ENCODE measurements at regions not wholly inside any gene's neighbourhood (a gene's known extent, or its start where the extent isn't known, plus 50 kb on each side); places are given as distances from the start of the nearest gene placed in this dataset.

- no peak for FAIRE-seq
Observed at GRCh38 chr2:14513903-14514302, 118.6 kb upstream of the LRATD1 start.

- no peak for FAIRE-seq
Observed at GRCh38 chr2:14516844-14517243, 115.7 kb upstream of the LRATD1 start.

GRCh38 chr2:14517731-14518130, 114.8 kb upstream of the LRATD1 start:
- no peak for FAIRE-seq

GRCh38 chr2:14520385-14520945, 112.1 kb upstream of the LRATD1 start:
- no peak for FAIRE-seq

DNA sequence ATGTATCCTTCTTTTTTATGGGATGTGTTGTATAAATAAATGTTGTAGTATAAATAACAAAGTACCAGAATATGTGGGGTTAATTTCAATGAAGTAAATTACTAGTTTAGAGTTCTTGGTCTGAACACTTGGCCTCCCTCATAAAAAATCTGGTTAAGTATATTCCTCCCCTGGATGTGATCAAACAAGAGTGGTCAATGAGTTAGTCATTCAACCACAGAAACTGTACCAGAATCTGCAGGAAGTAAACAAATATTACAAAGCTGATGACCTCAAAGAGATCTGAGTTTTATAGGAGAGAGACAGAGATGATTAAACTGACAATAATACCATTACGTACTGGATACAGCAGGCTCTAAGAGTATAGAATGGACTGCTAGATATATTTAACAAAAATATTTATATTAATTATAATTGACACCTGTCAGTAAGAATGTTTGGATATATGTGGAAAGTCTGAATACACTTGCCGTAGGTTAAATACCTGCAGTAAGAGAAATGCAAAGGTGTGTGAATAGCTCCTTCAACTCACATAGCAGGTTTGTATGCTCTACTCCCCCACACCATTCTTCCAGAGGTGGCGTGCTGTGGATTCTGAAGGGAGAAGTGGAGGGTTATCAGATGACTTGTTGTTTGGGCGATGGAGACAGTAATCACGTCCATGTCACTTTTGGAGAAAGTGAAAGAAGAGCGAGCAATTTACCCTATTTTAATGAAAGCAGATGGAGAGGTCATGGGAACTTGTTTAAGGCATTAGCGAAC, 108.3 kb upstream of the LRATD1 start:
- FAIRE-seq: no peak

GRCh38 chr2:14524803-14525080, 107.8 kb upstream of the LRATD1 start:
- FAIRE-seq: no peak

GRCh38 chr2:14530506-14530905, 102.0 kb upstream of the LRATD1 start:
- FAIRE-seq: no peak

DNA sequence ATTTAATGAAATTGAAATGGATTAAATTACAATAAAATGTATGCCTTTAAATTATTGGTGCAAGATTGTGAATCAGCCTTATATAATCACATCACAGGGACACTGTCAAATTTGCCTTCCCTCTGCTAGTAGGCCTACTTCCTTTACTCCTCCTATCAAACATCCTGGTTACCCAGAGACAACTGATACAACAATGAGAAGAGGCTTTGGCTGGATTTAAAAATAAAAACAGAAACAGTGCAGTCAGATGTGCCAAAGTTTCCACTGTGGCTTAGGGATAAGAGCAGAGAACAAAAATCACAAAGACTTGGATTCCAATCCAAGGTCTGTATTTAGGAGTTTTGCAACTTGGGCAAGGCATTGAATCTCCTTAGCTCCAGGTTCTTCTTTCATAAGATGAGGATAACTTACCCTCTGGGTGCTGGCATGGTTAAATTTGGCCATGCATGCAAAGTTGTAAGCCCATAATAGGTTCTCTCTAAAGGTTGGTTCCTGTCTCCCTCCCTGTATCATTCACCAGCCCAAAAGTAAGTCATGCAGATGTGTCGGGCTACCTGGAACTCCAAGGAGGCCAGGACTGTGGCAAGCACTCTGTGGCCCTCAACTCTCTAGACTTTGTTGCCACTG, 99.3 kb upstream of the LRATD1 start:
- no peak for FAIRE-seq

- no peak for FAIRE-seq
Observed at GRCh38 chr2:14535156-14535555, 97.4 kb upstream of the LRATD1 start.

DNA sequence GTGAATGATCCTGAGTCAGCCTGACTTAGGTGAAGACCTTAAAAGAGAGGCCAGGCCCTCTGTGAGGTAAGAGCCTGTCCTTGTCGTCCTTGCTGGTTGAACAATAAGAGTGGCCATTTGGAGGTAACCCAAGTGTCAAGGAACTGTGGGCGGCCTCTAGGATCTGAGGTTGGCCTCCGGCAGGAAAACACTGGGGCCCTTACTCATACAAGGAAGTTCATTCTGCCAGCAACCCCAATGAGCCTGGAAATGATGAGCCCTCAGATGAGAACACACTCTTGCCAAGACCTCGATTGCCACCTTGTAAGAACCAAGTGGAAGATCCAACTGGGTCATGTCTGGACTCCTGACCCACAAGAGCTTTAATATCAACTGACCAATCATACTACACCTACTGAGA, 95.5 kb upstream of the LRATD1 start:
- no peak for FAIRE-seq

DNA sequence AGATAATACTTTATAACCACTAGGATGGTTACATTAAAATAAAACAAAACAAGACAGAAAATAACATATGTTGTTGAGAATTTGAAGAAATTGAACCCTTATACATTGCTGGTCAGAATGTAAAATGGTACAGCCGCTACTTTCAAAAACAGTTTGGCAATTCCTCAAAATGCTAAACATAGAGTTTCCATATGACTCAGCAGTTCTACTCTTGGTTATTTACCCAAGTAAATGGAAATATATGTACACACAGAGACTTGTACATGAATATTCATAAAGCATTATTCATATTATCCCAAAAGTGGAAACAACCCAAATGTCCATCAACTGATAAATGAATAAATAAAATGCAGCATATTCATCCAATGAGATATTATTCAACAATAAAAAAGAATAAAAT, 92.5 kb upstream of the LRATD1 start:
- no peak for FAIRE-seq

- no peak for FAIRE-seq
Observed at GRCh38 chr2:14543284-14543683, 89.2 kb upstream of the LRATD1 start.

GRCh38 chr2:14544247-14544646, 88.3 kb upstream of the LRATD1 start:
- no peak for FAIRE-seq

- FAIRE-seq: no peak
Observed at GRCh38 chr2:14547830-14548229, 84.7 kb upstream of the LRATD1 start.

- no peak for FAIRE-seq
Observed at GRCh38 chr2:14550658-14551057, 81.9 kb upstream of the LRATD1 start.

GRCh38 chr2:14551069-14551468, 81.4 kb upstream of the LRATD1 start:
- no peak for FAIRE-seq

DNA sequence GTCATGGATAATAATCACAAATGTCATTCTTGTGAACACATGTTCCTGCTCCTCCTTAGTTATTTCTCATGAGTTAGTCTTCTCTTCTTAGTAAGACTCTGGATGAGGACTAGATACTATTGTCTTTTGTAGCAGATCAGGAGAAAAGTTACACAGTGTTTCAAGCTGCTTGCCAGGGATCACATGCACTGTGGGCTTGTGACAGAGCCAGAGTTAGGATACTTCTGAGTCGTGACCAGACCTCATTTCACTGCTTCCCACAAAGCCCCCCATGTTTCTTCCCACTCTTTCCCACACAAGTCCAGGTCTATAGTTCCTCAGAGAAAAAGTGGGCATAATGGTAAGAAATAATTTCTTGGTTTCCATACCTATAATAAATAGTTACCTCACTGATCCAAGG, 80.2 kb upstream of the LRATD1 start:
- no peak for FAIRE-seq

DNA sequence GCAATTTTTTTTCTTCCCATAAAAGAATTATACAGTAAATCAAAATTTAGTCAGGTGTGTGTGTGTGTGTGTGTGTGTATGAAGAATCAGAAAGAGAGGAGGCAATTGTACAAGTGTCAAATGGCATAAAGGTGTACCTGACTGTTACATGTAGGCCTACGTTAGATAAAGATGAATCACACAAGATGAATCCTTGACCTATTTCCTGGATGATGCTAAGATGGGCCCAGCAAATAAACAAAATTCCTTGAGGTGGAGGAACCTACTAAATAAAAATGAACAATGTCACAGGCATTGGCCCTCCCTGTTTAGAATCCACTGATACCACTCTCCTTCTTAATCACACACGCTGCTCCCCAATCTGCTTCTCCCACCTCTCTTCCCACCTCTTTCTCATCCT, 79.7 kb upstream of the LRATD1 start:
- no peak for FAIRE-seq

- FAIRE-seq: no peak
Observed at GRCh38 chr2:14554849-14555545, 77.5 kb upstream of the LRATD1 start.

- no peak for FAIRE-seq
Observed at GRCh38 chr2:14557111-14557510, 75.4 kb upstream of the LRATD1 start.

DNA sequence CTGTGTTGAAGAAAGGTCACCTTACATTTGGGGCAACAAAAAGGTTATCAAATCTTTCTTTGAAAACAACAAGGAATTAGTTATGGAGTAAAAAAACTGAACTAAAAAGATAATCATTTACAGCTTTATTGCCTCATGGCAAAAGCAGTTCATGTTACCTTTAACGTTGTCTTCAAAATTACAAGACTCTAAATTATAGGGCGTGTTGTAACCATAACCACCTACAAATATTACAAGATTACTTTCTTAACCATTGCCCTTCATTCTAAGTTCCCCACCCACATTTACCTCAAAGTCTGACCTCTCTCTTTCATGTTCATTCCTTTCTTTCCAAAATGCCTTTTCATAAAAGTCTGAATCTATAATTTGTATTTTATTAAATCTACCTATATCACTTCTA, 74.6 kb upstream of the LRATD1 start:
- no peak for FAIRE-seq

DNA sequence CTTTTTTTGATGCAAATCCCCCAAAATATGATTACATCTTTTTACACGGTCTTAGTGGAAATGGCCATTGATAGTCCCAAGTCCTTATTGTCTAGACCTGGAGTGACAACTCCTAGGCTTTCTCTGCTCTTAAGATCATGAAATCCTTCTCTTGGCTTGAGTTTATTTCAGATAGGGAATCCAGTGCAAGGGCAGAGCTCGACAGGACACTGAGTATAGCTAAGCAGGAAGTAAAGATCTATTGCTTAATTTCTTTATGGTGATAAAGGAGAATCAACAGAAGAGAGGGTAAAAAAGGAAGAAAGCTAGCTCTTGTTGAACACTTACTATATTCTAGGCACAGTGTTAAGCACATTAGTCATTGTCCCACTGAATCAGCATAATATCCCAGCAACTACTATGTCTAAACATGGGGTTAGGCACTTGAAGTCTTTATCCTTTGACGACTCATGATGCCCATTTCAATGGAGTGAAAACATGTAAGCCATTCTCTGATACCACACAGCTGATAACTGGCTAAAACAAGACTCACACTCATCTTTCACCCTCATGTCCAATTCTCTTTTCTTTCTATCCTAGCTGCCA, 74.1 kb upstream of the LRATD1 start:
- no peak for FAIRE-seq

GRCh38 chr2:14560716-14561115, 71.8 kb upstream of the LRATD1 start:
- no peak for FAIRE-seq

GRCh38 chr2:14563324-14563723, 69.2 kb upstream of the LRATD1 start:
- no peak for FAIRE-seq

Measured in G401.6 (cell line).